HCT116 (cell line): ENCODE measurements at regions not wholly inside any gene's neighbourhood (a gene's known extent, or its start where the extent isn't known, plus 50 kb on each side); places are given as distances from the start of the nearest gene placed in this dataset.
"Not testable (repeated sequence)": the region's sequence is repeated elsewhere in the genome, so short reads cannot be mapped to it uniquely, and the experiment has no call there.

Source experiments
- CEBPB ChIP-seq: IDR thresholded peaks from 2 replicates; pipeline ENCODE4 v1.6.1; 2012; ENCODE audit warnings: low read depth
- EZH2 ChIP-seq: fragments of 200-600 bp; sonication (generic); IDR thresholded peaks from 2 replicates; pipeline ENCODE4 v1.6.1; 2017; ENCODE audit warnings: antibody characterized with exemption, mixed run types
- ZNF274 ChIP-seq: fragments of 200-500 bp; sonication (Bioruptor generic); IDR thresholded peaks from 2 replicates; pipeline ENCODE4 v1.6.1; 2014; ENCODE audit warnings: mild to moderate bottlenecking, low read depth, low read length, inconsistent platforms
- TF ChIP-seq, protein P1 (sequence below): IDR thresholded peaks from 2 replicates; pipeline ENCODE4 v1.6.1; 2012; ENCODE audit warnings: low read depth

- not testable (repeated sequence) for TF ChIP-seq CEBPB, ZNF274, EZH2
- TF ChIP-seq, protein P1, sequence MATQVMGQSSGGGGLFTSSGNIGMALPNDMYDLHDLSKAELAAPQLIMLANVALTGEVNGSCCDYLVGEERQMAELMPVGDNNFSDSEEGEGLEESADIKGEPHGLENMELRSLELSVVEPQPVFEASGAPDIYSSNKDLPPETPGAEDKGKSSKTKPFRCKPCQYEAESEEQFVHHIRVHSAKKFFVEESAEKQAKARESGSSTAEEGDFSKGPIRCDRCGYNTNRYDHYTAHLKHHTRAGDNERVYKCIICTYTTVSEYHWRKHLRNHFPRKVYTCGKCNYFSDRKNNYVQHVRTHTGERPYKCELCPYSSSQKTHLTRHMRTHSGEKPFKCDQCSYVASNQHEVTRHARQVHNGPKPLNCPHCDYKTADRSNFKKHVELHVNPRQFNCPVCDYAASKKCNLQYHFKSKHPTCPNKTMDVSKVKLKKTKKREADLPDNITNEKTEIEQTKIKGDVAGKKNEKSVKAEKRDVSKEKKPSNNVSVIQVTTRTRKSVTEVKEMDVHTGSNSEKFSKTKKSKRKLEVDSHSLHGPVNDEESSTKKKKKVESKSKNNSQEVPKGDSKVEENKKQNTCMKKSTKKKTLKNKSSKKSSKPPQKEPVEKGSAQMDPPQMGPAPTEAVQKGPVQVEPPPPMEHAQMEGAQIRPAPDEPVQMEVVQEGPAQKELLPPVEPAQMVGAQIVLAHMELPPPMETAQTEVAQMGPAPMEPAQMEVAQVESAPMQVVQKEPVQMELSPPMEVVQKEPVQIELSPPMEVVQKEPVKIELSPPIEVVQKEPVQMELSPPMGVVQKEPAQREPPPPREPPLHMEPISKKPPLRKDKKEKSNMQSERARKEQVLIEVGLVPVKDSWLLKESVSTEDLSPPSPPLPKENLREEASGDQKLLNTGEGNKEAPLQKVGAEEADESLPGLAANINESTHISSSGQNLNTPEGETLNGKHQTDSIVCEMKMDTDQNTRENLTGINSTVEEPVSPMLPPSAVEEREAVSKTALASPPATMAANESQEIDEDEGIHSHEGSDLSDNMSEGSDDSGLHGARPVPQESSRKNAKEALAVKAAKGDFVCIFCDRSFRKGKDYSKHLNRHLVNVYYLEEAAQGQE, result not testable (repeated sequence)
Observed at GRCh38 chr15:21638770-21639169, 198.5 kb upstream of the POTEB3 start.
